C4-2B (cell line): ENCODE measurements at regions not wholly inside any gene's neighbourhood (a gene's known extent, or its start where the extent isn't known, plus 50 kb on each side); places are given as distances from the start of the nearest gene placed in this dataset.
"Not testable (repeated sequence)": the region's sequence is repeated elsewhere in the genome, so short reads cannot be mapped to it uniquely, and the experiment has no call there.

Experiments used
- H3K27ac ChIP-seq: fragments of 450-650 bp; 2 replicates; pipeline ENCODE4 v1.5.1; 2017
- CTCF ChIP-seq: fragments of 450-650 bp; conservative IDR thresholded peaks from 2 replicates; pipeline ENCODE4 v1.5.1; 2017; ENCODE audit warnings: mild to moderate bottlenecking
- ZFX ChIP-seq: fragments of 450-650 bp; IDR thresholded peaks from 2 replicates; pipeline ENCODE4 v1.6.1; 2017

- TF ChIP-seq CTCF = no peak
- no peak for TF ChIP-seq ZFX
- no peak overlapping the region for H3K27ac ChIP-seq
Observed at GRCh38 chr7:46759711-46760480, 822.0 kb downstream of the TNS3 start.

- TF ChIP-seq ZFX (no peak), CTCF (no peak)
- no peak overlapping the region for H3K27ac ChIP-seq
Observed at GRCh38 chr7:46756996-46757395, 824.9 kb downstream of the TNS3 start.

- TF ChIP-seq ZFX = no peak
- TF ChIP-seq CTCF = no peak
- no peak overlapping the region for H3K27ac ChIP-seq
Observed at GRCh38 chr7:46756256-46756655, 825.7 kb downstream of the TNS3 start.

- H3K27ac ChIP-seq = no peak overlapping the region
- TF ChIP-seq CTCF = no peak
- TF ChIP-seq ZFX = no peak
Observed at GRCh38 chr7:46755120-46756034, 826.5 kb downstream of the TNS3 start.

- no peak overlapping the region for H3K27ac ChIP-seq
- no peak for TF ChIP-seq ZFX
- TF ChIP-seq CTCF = no peak
Observed at GRCh38 chr7:46754140-46754720, 827.7 kb downstream of the TNS3 start.

GRCh38 chr7:46753662-46754061, 828.2 kb downstream of the TNS3 start:
- H3K27ac ChIP-seq = no peak overlapping the region
- no peak for TF ChIP-seq ZFX
- no peak for TF ChIP-seq CTCF

- TF ChIP-seq CTCF = no peak
- no peak for TF ChIP-seq ZFX
- no peak overlapping the region for H3K27ac ChIP-seq
Observed at GRCh38 chr7:46752881-46753366, 829.0 kb downstream of the TNS3 start.

- not testable (repeated sequence) for H3K27ac ChIP-seq
Observed at GRCh38 chr7:46751927-46752723, 829.8 kb downstream of the TNS3 start.
